ENCODE measurements at regions not wholly inside any gene's neighbourhood (a gene's known extent, or its start where the extent isn't known, plus 50 kb on each side); places are given as distances from the start of the nearest gene placed in this dataset.

- TF ChIP-seq GATA1 (IDR thresholded peaks at IDR 0.05; ENCODE audit: low read depth, low read length), result no peak
- TF ChIP-seq POLR2A (IDR thresholded peaks at IDR 0.05; ENCODE audit: low read length), result no peak
- no peak for DNase-seq
These were observed 77.9 kb upstream of the PLXNA4 start for GRCh38 chr7:132654150-132654549.

- TF ChIP-seq GATA1 (IDR thresholded peaks at IDR 0.05; ENCODE audit: low read depth, low read length) (no peak), POLR2A (IDR thresholded peaks at IDR 0.05; ENCODE audit: low read length) (no peak)
- DNase-seq, result no peak
These were observed 77.2 kb upstream of the PLXNA4 start for GRCh38 chr7:132653366-132653930.

GRCh38 chr7:132652507-132652906 is 76.2 kb upstream of the PLXNA4 start:
- DNase-seq, result no peak

GRCh38 chr7:132650498-132650897 is 74.2 kb upstream of the PLXNA4 start:
- TF ChIP-seq POLR2A (IDR thresholded peaks at IDR 0.05; ENCODE audit: low read length) (no peak), GATA1 (IDR thresholded peaks at IDR 0.05; ENCODE audit: low read depth, low read length) (no peak)
- DNase-seq, result no peak

More at GRCh38 chr7:132652507-132652906, 76.2 kb upstream of the PLXNA4 start:
- no peak for TF ChIP-seq POLR2A (IDR thresholded peaks at IDR 0.05; ENCODE audit: low read length)
- TF ChIP-seq GATA1 (IDR thresholded peaks at IDR 0.05; ENCODE audit: low read depth, low read length), result no peak

- TF ChIP-seq POLR2A (IDR thresholded peaks at IDR 0.05; ENCODE audit: low read length) (no peak), GATA1 (IDR thresholded peaks at IDR 0.05; ENCODE audit: low read depth, low read length) (no peak)
- no peak for DNase-seq
These were observed 71.0 kb upstream of the PLXNA4 start for GRCh38 chr7:132647311-132647710.

- TF ChIP-seq POLR2A (IDR thresholded peaks at IDR 0.05; ENCODE audit: low read length) (no peak), GATA1 (IDR thresholded peaks at IDR 0.05; ENCODE audit: low read depth, low read length) (no peak)
- DNase-seq, result no peak
These were observed 69.8 kb upstream of the PLXNA4 start for GRCh38 chr7:132646052-132646451.

- TF ChIP-seq POLR2A (IDR thresholded peaks at IDR 0.05; ENCODE audit: low read length) (no peak), GATA1 (IDR thresholded peaks at IDR 0.05; ENCODE audit: low read depth, low read length) (no peak)
- no peak for DNase-seq
These were observed 67.0 kb upstream of the PLXNA4 start for GRCh38 chr7:132643302-132643701.

GRCh38 chr7:132641238-132641637 is 65.0 kb upstream of the PLXNA4 start:
- no peak for DNase-seq
- TF ChIP-seq GATA1 (IDR thresholded peaks at IDR 0.05; ENCODE audit: low read depth, low read length), result no peak
- no peak for TF ChIP-seq POLR2A (IDR thresholded peaks at IDR 0.05; ENCODE audit: low read length)

GRCh38 chr7:132639983-132640382 is 63.7 kb upstream of the PLXNA4 start:
- TF ChIP-seq POLR2A (IDR thresholded peaks at IDR 0.05; ENCODE audit: low read length), result no peak
- TF ChIP-seq GATA1 (IDR thresholded peaks at IDR 0.05; ENCODE audit: low read depth, low read length), result no peak
- DNase-seq, result no peak

- TF ChIP-seq GATA1 (IDR thresholded peaks at IDR 0.05; ENCODE audit: low read depth, low read length) (no peak), POLR2A (IDR thresholded peaks at IDR 0.05; ENCODE audit: low read length) (no peak)
- no peak for DNase-seq
These were observed 61.7 kb upstream of the PLXNA4 start for GRCh38 chr7:132638000-132638399.

GRCh38 chr7:132636581-132636980 is 60.3 kb upstream of the PLXNA4 start:
- DNase-seq, result no peak
- TF ChIP-seq GATA1 (IDR thresholded peaks at IDR 0.05; ENCODE audit: low read depth, low read length) (no peak), POLR2A (IDR thresholded peaks at IDR 0.05; ENCODE audit: low read length) (no peak)

GRCh38 chr7:132635127-132635526 is 58.9 kb upstream of the PLXNA4 start:
- no peak for TF ChIP-seq GATA1 (IDR thresholded peaks at IDR 0.05; ENCODE audit: low read depth, low read length)
- no peak for DNase-seq

- TF ChIP-seq POLR2A (IDR thresholded peaks at IDR 0.05; ENCODE audit: low read length) (no peak), GATA1 (IDR thresholded peaks at IDR 0.05; ENCODE audit: low read depth, low read length) (no peak)
- no peak for DNase-seq
These were observed 54.6 kb upstream of the PLXNA4 start for GRCh38 chr7:132630834-132631233.
